GM19397 (cell line): ENCODE measurements at regions not wholly inside any gene's neighbourhood (a gene's known extent, or its start where the extent isn't known, plus 50 kb on each side); places are given as distances from the start of the nearest gene placed in this dataset.

Source experiments
- ATAC-seq: cut with Tn5 transposase; IDR thresholded peaks from one replicate; pipeline ENCODE4 v1.9.1; 2021; ENCODE audit warnings: mild to moderate bottlenecking, moderate library complexity; ENCODE audit not compliant: unreplicated experiment

DNA sequence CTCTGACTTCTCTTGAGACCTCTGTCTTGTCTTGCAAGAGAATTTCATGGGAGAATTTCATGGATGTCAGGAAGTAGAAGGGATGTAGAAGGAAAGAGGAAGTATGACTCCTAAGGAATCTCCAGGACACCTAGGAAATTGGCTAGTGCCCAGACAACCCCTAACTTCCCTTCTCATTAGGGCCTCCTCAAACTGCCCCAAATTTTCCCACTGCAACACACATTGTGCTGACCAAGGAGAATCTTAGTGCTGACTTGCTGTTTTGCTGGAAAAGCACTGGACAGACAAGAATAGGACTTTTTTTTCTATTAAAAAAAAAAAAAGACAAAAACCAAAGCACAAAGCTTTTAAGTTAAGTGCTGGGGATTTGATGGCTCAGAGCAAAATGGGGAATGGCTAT, 236.1 kb upstream of the CADM1 start:
- no peak for ATAC-seq

DNA sequence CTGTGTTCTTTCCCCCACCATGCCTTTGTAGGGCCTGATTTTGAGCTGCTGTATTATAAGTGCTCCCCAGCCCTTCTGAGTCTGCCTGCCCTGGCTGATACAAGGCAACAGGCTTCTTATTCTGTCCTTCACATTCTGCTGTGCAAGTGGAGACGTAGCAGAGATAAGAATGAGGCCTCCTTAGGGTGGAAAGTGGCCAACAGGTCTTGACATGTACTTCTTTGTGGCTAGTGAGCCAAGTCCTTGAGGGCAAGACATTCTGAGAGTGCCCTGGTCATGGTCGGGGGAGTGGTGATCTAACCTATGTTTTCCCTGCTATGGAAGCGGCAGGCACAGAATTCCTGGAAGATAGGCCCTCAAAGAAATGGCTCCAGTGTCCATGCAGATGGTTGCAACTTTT, 235.7 kb upstream of the CADM1 start:
- ATAC-seq = no peak

DNA sequence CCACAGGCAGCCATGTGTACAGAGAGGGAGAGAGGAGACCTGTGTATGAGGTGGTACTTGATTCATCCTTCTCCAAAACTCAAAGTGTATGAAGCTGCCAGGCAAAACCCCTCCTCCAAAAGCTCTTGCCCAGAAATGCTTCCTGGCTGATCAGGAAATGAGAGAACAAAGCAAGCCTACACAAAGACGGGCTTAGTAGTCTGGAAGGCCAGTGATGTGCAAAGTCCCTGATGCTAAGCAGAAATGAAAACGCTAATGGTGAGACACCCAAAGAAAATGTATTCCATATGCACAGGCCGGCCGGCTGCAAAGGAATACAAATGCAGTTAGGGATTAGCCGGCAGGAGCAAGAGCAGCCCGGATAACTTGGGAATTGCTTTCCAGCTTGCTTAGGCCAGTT, 234.9 kb upstream of the CADM1 start:
- ATAC-seq = no peak

DNA sequence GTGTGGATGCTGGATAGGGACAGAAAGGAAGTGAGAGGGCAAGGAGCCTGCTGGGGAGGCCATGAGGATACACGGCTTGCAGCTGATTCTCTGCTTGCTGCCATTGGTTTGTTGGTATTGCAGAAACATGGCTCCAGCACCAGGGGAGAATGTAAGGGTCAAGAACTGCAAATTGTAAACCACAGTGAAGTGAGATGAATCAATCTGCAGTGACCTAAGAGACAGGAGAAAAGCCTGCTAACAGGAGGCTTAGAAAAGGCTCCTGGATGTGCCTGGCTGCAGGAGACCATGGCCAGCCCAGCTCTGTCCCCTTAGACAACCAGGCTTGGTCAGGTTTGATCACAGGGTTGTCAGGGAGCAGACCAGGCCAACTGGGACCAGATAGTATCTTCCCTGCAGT, 233.7 kb upstream of the CADM1 start:
- no peak for ATAC-seq

DNA sequence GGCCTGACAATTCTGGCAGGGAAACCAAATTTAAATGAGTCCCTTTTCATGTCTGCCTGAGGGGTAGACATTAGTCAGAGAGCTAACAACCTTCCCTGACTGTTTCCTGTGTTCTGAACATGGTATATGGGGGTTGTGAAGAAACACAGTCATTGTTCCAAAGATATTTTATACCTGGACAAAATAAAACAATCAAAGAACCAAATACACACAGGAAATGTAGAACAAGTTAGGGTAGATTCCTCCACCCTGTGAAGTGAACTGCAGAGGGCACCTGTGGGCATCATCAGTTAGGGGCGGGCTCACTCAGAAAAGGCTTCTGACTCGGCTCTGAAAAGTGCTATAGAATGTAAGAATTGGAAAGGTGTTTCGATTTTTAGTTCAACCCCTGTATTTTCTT, 231.9 kb upstream of the CADM1 start:
- ATAC-seq = no peak

DNA sequence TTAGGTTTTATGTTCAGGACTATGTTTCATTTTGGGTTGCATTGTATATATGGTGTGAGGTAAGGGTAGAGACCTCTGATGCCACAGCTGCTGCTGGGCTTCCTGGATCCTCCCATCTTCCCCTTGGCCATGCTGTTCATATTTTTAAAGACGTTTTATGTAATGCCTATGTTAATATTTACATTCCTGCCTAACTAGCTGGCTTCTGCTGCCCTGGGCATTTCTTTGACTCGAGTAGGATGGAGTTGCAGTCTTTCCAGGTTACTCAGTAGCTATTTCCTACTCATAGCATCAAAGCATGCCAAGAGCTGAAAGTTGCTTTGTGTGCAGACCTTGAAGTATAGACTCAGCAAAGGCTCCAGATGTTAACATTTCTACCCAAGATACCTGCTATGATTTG, 220.5 kb upstream of the CADM1 start:
- ATAC-seq = no peak

DNA sequence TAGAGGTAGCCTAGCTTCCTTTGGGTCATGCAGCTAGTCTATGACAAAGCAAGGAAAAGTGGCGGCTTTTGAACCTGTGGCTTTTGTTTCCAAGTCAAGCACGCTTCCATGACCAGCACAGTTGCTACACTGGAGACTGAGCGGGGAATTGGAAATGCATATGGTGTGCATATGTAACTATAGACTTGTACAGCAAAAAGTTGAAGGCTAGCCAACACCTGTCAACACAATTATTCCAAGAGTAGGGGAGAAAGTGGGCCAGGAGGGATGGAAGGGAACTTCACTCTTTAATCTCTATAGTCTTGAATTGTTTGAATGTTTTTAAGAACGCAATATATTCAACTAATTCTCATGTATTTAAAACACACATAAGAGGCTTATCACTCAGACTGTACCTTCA, 218.5 kb upstream of the CADM1 start:
- ATAC-seq = no peak

DNA sequence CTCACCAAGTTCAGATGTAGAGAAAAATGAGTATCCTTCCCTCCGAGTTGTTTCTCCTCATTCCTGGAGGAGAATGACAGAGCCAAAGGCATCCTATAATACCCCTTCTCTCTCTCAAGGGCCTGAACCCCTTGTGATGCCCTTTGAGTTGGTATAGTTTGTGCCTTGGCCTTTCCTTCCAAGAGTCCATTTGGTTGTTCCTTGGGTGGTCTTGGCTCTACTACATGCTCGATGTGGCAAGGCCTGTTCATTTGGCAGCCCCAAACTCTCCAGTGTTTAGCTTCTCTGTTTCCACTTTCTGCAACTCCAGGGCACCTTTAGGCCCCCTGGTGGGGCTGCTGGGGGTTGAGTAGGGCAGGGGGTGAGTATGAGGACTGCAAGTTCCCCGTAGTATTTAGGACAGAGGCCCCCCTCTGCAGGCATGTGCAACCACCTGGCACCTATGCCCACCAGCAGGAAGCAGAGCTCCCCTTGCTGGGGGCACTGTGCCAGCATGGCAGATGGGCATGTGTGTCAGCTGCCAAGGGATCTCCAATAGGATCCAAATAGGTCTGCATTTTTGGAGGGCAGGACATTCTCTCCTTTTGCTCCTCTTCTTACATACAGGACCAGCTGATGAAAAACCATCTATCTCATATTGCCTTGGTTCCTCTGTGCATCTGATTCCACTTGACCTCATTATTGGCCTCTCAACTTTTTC, 217.2 kb upstream of the CADM1 start:
- ATAC-seq = no peak

DNA sequence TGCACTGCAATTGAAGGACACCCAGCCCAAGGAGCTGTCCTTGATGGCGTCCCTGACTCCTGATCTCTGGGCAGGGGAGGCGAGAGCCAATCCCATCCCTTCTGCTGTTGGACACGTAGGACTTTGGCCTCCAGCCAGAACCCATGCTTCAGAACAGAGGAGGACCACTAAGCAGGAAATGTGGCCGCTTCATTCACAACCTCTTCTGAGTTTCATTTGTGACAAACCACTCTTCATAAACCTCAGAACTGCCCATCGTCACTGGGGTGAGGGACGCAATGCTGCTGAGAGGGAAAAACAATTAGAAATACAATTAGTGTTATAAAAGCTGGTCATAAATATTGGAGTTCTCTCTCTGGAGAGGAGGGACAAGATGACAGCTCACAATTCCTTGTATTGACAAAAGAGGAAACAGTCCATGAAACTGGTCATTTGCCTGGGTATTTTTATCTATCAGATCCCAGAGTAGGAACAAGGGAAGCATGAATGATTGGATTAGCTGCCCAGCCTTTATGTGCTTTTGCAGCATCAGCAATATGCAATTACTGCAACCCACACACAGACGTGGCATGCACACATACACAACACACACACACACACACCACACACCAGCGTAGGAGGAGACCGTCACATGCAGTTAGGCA, 216.5 kb upstream of the CADM1 start:
- no peak for ATAC-seq

DNA sequence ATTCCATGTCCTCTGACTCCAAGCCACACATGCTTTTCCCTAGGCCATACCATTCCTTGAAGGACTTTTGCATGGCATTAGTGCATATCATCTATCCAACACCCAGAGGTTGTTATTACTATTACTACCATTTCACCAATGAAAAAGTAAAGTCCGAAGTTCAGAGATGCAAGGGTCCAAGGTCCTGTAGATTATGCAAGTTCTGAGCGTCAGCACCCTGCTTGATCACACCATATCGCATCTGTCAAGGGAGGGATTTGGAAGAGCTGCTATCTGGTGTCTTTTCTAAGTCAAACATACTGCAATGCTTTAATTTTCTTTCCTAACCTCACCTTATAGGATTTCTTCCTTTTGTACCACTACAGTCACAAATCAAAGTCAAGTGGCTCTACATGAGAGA, 214.7 kb upstream of the CADM1 start:
- ATAC-seq = no peak

DNA sequence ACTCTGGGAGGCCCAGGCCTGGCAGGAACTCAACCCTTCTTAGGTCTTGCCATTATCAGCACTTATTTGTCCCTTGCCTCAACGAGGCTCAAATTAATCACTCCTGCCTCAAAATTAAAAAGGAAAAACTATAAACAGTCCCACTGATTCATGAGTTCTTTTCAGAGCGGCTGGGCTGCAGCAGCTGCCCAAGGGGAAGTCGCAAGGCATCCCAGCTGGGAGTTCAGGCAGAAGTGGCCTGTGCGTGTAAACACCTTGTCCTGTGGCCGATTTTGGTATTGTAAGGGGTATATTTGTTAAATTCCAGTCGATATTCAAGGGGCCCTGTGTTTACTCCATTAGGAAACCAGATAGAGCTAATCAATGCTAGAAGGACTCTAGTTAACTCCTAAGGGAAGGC, 213.9 kb upstream of the CADM1 start:
- ATAC-seq = no peak

DNA sequence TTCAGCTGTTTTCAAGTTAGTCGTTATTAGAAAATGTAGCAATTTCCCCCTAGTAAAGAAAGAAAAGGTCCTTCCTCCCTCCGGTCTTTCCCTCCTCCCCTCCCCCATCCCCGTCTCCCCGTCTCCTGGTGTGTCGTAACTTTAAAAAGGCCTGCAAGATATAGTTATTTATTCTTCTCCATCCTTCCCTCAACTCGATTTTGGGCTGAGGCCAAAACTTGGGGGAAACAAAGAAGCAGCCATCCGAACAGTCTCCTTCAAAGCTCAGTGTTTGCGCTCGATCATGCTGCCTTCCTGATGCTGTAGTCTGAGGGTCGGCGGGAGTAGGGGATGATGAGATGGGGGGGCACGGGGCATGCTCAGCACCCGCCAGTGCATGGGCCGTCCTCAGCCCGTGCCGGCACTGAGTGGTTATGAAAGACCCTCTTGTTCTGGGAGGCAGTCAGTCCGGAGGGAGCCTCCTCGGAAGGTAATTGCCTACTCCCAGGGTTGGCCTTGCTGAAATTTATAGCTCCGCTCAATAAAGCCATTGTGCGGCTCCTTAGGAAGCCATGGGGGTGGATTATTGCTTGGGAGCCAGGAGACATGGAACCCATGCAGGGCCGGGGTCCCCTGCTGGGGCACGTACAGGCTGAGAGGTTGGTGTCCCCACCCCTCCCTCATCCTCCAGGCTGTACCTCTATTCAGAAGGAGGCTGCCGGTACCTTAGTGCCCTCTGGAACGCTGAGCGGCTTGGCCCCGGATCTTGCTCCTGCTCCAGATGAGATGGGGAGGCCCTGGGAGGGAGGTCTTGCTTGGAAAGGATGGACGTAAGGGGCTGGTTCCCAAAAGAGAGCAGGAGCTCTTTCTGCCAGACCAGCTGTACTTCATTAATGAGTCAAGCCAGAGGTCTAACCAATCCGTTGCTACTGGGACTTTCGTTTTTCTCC, 212.7 kb upstream of the CADM1 start:
- no peak for ATAC-seq

DNA sequence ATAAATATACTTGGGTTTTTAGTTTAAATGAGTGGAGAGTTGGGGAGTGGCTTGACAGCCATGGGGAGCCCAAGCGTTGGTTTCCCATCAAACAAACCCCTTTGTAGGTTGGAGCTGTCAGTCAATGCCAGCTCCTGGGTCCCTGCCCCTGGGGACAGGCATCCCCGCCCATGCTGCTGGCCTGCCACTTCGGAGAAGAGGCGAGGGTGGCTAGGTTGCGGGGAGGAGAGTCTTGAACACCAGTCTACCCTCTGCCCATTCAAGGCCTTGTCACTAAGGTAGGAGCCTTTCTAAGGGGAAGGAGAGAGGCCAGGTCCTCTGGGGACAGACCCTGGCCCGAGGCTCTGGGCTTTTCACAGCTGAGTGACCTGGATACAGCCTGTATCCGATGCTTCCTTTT, 211.9 kb upstream of the CADM1 start:
- ATAC-seq = no peak

DNA sequence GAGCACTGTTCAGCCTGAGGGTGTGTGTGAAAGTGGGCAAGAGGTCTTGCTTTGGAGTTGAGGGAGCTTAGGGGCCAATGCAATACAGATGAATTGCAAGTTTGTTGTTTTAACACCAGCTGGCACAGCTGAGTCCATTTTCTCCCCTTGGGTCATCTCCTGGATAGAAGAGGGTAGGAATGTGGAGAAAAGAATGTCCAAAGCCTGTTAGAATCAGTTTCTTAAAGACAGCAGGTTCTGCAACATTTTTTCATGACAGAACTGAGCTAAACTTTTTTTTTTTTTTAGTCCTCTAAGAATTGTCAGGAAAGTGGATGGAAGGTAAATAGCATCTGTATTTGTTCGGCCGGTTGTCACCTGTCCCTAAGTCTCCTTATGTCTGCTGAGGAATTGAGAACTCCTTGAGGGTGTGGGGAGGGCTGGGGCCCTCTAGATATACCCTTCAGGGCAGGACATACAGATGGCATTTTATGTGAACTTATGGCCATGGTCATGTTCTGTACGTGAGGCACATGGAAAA, 211.1 kb upstream of the CADM1 start:
- ATAC-seq = no peak

DNA sequence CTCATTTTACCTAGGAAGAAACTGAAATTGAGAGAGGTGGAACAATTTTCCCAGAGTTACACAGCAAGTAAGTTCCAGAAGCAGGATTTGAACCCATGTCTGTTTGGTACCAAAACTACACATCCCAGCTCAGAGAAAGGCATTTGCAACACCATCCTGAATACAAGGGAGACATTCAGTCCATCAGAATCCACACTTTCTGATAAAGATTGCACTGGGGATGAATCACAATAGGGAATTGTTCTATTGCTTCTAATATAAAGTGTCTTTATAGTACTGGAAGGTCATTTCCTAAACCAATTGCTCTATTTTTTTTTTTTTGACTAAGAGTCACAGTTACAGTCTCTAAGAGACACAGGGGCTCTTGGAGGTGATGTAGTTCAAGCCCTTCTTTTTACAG, 208.1 kb upstream of the CADM1 start:
- ATAC-seq = no peak

DNA sequence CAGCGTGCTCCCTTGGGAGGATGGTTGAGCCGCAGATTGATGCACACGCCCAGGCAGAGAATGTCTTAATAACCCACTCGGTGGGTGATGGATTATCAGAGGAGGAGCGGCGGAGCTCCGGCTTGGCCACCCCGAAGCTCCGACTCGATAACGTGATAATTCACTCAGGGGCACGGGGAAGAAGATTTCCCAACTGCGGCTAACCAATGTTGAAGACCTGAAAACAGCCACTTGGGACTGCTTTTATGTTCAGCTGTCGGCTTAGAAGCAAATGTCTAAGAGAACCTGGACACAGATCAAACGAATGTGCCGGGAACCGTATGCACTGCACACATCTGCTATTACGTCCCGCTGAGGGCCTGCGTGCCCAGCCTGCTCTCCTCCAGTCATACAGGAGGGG, 206.8 kb upstream of the CADM1 start:
- no peak for ATAC-seq

DNA sequence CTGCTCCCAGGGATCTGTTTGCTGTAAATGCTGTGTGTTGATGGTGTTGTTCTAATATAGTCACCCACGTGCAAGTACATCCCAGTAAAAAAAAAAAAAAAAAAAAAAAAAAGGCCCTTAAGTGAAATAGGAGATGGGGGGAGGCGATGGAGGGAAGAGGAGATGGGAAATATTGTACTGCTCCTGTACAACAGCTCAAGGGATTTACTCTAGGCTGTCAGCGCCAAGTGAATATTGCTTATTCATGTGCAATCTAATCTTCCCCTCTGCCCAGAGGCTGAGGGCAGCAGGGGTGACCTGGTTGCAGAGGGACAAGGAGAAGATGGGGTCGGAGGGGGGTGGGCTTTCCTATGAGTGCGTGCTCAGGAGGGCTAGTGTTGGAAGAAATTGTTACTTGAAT, 206.2 kb upstream of the CADM1 start:
- ATAC-seq = no peak

DNA sequence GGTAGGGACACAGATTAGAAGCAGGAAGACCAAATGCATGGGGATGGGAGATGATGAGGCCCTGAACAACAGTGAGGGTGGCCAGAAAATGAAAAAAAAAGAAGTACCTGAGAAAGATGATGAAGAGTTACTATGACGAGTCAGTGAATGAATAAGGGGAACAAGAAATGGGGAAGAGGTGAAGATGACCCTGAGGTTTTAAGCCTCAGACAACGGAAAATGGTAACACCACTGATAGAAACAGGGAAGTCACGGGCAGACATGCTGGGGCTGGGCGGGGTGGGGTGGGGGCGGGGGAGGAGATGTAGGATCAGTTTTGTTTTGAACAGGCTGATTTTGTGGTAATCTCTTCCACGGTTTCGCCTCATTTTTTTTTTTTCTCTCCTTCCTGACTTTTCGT, 205.1 kb upstream of the CADM1 start:
- ATAC-seq = no peak

DNA sequence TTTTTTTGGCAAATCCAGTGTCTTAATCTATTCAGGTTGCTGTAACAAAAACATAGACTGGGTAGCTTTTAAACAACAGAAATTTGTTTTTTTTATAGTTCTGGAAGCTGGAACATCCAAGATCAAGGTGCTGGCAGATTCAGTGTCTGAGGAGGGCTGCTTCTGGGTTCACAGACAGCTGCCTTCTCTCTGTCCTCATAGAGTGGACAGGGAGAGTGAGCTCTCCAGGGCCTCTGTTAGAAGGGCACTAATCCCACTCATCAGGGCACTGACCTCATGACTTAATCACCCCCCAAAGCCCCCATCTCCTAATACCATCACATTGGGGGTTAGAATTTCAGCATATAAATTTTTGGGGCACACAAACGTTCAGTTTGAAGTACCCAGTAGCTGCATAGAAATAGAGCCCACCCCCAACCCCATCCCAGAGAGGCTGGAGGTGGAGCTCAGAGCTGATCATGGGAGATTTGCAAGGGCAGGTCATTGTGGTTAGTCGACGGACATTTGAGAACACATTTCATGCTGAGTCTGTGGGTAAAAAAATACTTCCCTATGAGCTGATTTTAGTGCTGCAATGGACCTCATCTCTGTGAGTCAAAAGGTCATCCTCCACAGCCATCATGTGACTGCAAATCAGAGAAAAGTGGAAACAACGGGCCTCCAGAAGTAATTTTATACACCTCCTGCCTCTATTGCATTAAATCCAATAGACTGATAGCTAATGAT, 203.1 kb upstream of the CADM1 start:
- no peak for ATAC-seq

DNA sequence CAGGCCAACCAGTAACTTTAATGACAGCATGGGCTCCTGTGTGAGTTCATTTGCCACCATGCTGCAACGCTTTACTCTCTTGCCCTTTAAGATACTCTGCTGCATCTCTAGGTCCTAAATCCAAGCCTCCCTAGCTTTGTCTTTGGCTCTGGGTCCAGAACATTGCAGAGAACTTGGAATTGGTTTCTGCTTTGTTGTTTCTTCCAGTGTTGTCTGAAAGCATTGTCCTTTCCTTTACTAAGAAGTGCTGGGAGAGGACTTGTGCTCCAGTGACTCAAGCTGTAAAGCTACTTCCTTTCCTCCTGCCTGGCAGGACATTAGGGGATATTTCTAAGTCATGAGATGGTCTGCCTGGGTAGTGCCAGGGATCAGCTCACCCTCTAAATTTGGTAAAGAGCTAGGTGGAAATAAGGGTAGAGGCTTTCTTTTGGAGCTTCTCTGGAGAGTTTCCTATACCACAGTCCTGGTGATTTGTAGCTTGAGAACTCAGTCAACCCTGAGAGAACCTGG, 202.5 kb upstream of the CADM1 start:
- no peak for ATAC-seq

DNA sequence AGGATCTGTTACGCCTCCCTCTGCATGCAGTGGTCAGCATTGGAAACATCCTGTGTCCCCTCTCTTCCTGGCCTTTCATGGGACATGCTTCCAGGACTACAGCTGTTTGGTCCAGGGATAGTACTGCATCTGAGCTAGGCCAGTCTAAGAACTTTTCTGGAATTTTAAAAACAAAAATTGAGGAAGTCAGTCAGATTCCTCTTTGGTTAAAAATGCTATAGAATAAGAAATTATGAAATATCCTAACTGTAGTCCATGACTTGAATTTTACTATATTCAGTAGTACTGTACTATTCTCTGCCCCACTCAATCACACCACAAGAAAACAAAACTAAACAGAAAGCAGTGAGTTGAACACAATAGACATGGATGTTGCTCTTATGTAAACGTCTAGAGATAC, 201.0 kb upstream of the CADM1 start:
- no peak for ATAC-seq
